OCI-LY3 (cell line): ENCODE measurements at regions not wholly inside any gene's neighbourhood (a gene's known extent, or its start where the extent isn't known, plus 50 kb on each side); places are given as distances from the start of the nearest gene placed in this dataset.

Experiments used
- CTCF ChIP-seq: fragments of 200-600, 300-600 bp; sonication (generic); IDR thresholded peaks from 2 replicates; pipeline ENCODE4 v1.5.1; 2014; ENCODE audit warnings: antibody characterized with exemption, low read length, low read depth
- EZH2phosphoT487 ChIP-seq: fragments of 200-600 bp; shearing (Covaris generic); IDR thresholded peaks from 2 replicates; pipeline ENCODE4 v1.6.1; 2018; ENCODE audit warnings: antibody characterized with exemption, mixed run types, low read depth

- TF ChIP-seq CTCF: no peak
- TF ChIP-seq EZH2phosphoT487: no peak
Observed at GRCh38 chr1:98172578-98172977, 251.7 kb upstream of the DPYD start.
